Vagina (tissue), 2 donors: ENCODE measurements at regions not wholly inside any gene's neighbourhood (a gene's known extent, or its start where the extent isn't known, plus 50 kb on each side); places are given as distances from the start of the nearest gene placed in this dataset.

ENCODE experiments used
- DNase-seq, 2 donors: peaks; one replicate each; pipeline ENCODE4 v3.0.0-alpha.2; 2017; ENCODE audit errors: extremely low spot score in 2 of 2
- H3K27ac ChIP-seq: fragments of 200-600 bp; sonication (generic); one replicate; pipeline ENCODE4 v1.5.1; 2019
- H3K27me3 ChIP-seq: fragments of 200-600 bp; sonication (generic); one replicate; pipeline ENCODE4 v1.5.1; 2019
- H3K36me3 ChIP-seq, 2 donors: fragments of 200-600 bp; sonication (generic); one replicate each; pipeline ENCODE4 v1.5.1; 2017 to 2019
- H3K4me1 ChIP-seq: fragments of 200-600 bp; sonication (generic); one replicate; pipeline ENCODE4 v1.5.1; 2019
- H3K4me3 ChIP-seq, 2 donors: fragments of 200-600 bp; sonication (generic); 1 replicate in 1 of 2; 2 replicates in 1 of 2; pipeline ENCODE4 v1.5.1; 2016 to 2019
- H3K9me3 ChIP-seq: fragments of 200-600 bp; sonication (generic); one replicate; pipeline ENCODE4 v1.5.1; 2019
- POLR2A ChIP-seq, 2 donors: fragments of 450-650 bp; IDR thresholded peaks; one replicate each; pipeline ENCODE4 v1.6.1; 2017; ENCODE audit warnings: antibody characterized with exemption in 2 of 2, mild to moderate bottlenecking in 2 of 2, moderate library complexity in 2 of 2
- POLR2AphosphoS5 ChIP-seq, 2 donors: sonication (generic); formaldehyde crosslinking; IDR thresholded peaks; one replicate each; pipeline ENCODE4 v1.9.0; 2017; ENCODE audit warnings: antibody characterized with exemption in 2 of 2, mild to moderate bottlenecking in 2 of 2, low read depth in 1 of 2; ENCODE audit not compliant: insufficient read depth in 1 of 2
- intact Hi-C: fragments of 100-400 bp; cut with DNase I; formaldehyde crosslinking; loops from one replicate; pipeline ENCODE4 v1.15.1; 2023
- TF ChIP-seq, protein P1 (sequence below), 3 experiments: fragments of 450-650 bp in 2 of 3; fragments of 200-600 bp in 1 of 3; sonication (generic) in 1 of 3; IDR thresholded peaks; one replicate each; pipeline ENCODE4 v1.5.1; 2017 to 2019; ENCODE audit warnings: antibody characterized with exemption in 3 of 3, mild to moderate bottlenecking in 2 of 3, moderate library complexity in 2 of 3

GRCh38 chr11:29485641-29486040 lies 531.2 kb downstream of the KCNA4 start:
- Histone ChIP-seq H3K9me3 (no peaks in the 10 kb centered on the region), H3K27ac (no peak overlapping the region), H3K4me3 (no peak overlapping the region), H3K36me3 (no peaks in the 10 kb centered on the region), H3K27me3 (no peaks in the 10 kb centered on the region), H3K4me1 (no peaks in the 10 kb centered on the region)
- intact Hi-C loops, result no loop called here
- TF ChIP-seq POLR2A (IDR thresholded peaks at IDR 0.05) (no peak), POLR2AphosphoS5 (IDR thresholded peaks at IDR 0.05; ENCODE audit: insufficient read depth in 1 of 2, low read depth in 1 of 2) (no peak)
- TF ChIP-seq, protein P1, sequence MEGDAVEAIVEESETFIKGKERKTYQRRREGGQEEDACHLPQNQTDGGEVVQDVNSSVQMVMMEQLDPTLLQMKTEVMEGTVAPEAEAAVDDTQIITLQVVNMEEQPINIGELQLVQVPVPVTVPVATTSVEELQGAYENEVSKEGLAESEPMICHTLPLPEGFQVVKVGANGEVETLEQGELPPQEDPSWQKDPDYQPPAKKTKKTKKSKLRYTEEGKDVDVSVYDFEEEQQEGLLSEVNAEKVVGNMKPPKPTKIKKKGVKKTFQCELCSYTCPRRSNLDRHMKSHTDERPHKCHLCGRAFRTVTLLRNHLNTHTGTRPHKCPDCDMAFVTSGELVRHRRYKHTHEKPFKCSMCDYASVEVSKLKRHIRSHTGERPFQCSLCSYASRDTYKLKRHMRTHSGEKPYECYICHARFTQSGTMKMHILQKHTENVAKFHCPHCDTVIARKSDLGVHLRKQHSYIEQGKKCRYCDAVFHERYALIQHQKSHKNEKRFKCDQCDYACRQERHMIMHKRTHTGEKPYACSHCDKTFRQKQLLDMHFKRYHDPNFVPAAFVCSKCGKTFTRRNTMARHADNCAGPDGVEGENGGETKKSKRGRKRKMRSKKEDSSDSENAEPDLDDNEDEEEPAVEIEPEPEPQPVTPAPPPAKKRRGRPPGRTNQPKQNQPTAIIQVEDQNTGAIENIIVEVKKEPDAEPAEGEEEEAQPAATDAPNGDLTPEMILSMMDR (IDR thresholded peaks at IDR 0.05), result no peak
- DNase-seq, result no peak

DNA sequence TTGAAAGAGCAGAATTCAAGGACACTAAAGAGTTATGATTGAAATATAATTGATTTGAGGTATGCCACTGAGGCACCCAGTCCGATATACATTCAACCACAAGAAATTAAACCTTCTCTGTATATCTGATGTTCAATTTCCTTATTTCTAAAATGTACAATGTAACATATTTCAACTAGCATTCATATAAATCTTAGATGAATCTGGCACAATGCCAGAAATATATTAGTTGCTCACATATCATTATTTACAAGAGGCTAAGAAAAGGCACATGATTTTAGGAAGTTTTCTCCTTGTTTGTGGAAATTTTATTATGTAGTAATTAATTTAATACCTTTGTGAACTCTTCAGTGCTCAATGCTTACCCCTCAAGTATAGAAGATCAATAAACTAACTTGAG lies 532.3 kb downstream of the KCNA4 start:
- Histone ChIP-seq H3K9me3 (no peaks in the 10 kb centered on the region), H3K4me3 (no peak overlapping the region), H3K27ac (no peak overlapping the region), H3K36me3 (no peaks in the 10 kb centered on the region), H3K27me3 (no peaks in the 10 kb centered on the region), H3K4me1 (no peaks in the 10 kb centered on the region)
- intact Hi-C loops, result no loop called here
- no peak for DNase-seq
- no peak for TF ChIP-seq POLR2A (IDR thresholded peaks at IDR 0.05)
- TF ChIP-seq, protein P1 (IDR thresholded peaks at IDR 0.05), result no peak
- no peak for TF ChIP-seq POLR2AphosphoS5 (IDR thresholded peaks at IDR 0.05; ENCODE audit: insufficient read depth in 1 of 2, low read depth in 1 of 2)

DNA sequence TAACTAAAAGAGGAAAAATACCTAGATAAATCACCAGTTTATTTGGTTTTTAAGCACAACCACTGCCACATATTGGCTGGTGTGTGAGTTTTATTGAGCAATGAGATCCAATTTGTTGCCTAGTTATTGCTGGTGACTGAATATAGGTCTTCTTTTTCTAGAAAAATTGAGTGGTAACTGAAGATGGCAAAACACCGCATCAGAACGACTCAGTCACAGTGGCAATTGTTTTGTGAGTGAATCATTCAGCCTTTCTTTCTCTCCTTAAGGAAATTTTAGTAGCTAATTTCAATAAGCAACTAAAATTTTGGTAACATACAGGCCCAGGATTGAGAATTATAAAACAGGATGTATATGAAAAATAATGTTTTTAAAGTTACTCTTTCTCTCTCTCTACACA lies 533.0 kb downstream of the KCNA4 start:
- Histone ChIP-seq H3K9me3 (no peaks in the 10 kb centered on the region), H3K27me3 (no peaks in the 10 kb centered on the region), H3K4me1 (no peaks in the 10 kb centered on the region), H3K36me3 (no peaks in the 10 kb centered on the region), H3K4me3 (no peak overlapping the region), H3K27ac (no peak overlapping the region)
- no peak for DNase-seq
- no peak for TF ChIP-seq POLR2A (IDR thresholded peaks at IDR 0.05)
- intact Hi-C loops, result no loop called here

GRCh38 chr11:29482510-29482909 lies 534.3 kb downstream of the KCNA4 start:
- Histone ChIP-seq H3K9me3 (no peaks in the 10 kb centered on the region), H3K27me3 (no peaks in the 10 kb centered on the region), H3K27ac (no peak overlapping the region), H3K36me3 (no peaks in the 10 kb centered on the region), H3K4me3 (no peak overlapping the region), H3K4me1 (no peaks in the 10 kb centered on the region)
- intact Hi-C loops, result no loop called here
- TF ChIP-seq POLR2AphosphoS5 (IDR thresholded peaks at IDR 0.05; ENCODE audit: insufficient read depth in 1 of 2, low read depth in 1 of 2) (no peak), POLR2A (IDR thresholded peaks at IDR 0.05) (no peak)
- TF ChIP-seq, protein P1 (IDR thresholded peaks at IDR 0.05), result no peak
- DNase-seq, result no peak

- H3K36me3 ChIP-seq, result no peaks in the 10 kb centered on the region
- H3K4me1 ChIP-seq, result no peaks in the 10 kb centered on the region
- no peak for DNase-seq
- H3K9me3 ChIP-seq, result no peaks in the 10 kb centered on the region
- TF ChIP-seq POLR2AphosphoS5 (IDR thresholded peaks at IDR 0.05; ENCODE audit: insufficient read depth in 1 of 2, low read depth in 1 of 2), result no peak
- no peak for TF ChIP-seq POLR2A (IDR thresholded peaks at IDR 0.05)
- TF ChIP-seq, protein P1 (IDR thresholded peaks at IDR 0.05), result no peak
- H3K27me3 ChIP-seq, result no peaks in the 10 kb centered on the region
- H3K27ac ChIP-seq, result no peak overlapping the region
- intact Hi-C loops, result no loop called here
- no peak overlapping the region for H3K4me3 ChIP-seq
These were observed 535.1 kb downstream of the KCNA4 start for GRCh38 chr11:29481738-29482137.

- no peaks in the 10 kb centered on the region for H3K9me3 ChIP-seq
- intact Hi-C loops, result no loop called here
These were observed 535.8 kb downstream of the KCNA4 start for GRCh38 chr11:29480981-29481380.

More at GRCh38 chr11:29480981-29481380, 535.8 kb downstream of the KCNA4 start:
- Histone ChIP-seq H3K27me3 (no peaks in the 10 kb centered on the region), H3K36me3 (no peaks in the 10 kb centered on the region), H3K4me1 (no peaks in the 10 kb centered on the region), H3K27ac (no peak overlapping the region), H3K4me3 (no peak overlapping the region)
- DNase-seq, result no peak
- TF ChIP-seq, protein P1 (IDR thresholded peaks at IDR 0.05), result no peak
- TF ChIP-seq POLR2A (IDR thresholded peaks at IDR 0.05), result no peak
- no peak for TF ChIP-seq POLR2AphosphoS5 (IDR thresholded peaks at IDR 0.05; ENCODE audit: insufficient read depth in 1 of 2, low read depth in 1 of 2)
